Loucy (cell line): ENCODE measurements at regions not wholly inside any gene's neighbourhood (a gene's known extent, or its start where the extent isn't known, plus 50 kb on each side); places are given as distances from the start of the nearest gene placed in this dataset.
"Not testable (repeated sequence)": the region's sequence is repeated elsewhere in the genome, so short reads cannot be mapped to it uniquely, and the experiment has no call there.

Experiments used
- CTCF ChIP-seq: fragments of 200-600 bp; sonication (generic); conservative IDR thresholded peaks from 2 replicates; pipeline ENCODE4 v1.5.1; 2014; ENCODE audit warnings: mild to moderate bottlenecking, antibody characterized with exemption, low read length
- EZH2phosphoT487 ChIP-seq: fragments of 200-600 bp; IDR thresholded peaks from 2 replicates; pipeline ENCODE4 v1.6.1; 2018; ENCODE audit warnings: antibody characterized with exemption, mild to moderate bottlenecking, moderate library complexity, borderline replicate concordance

GRCh38 chr11:60621940-60622339 is 77.5 kb upstream of the MS4A8 start:
- TF ChIP-seq CTCF, EZH2phosphoT487: not testable (repeated sequence)
